ENCODE measurements at regions not wholly inside any gene's neighbourhood (a gene's known extent, or its start where the extent isn't known, plus 50 kb on each side); places are given as distances from the start of the nearest gene placed in this dataset.

DNA sequence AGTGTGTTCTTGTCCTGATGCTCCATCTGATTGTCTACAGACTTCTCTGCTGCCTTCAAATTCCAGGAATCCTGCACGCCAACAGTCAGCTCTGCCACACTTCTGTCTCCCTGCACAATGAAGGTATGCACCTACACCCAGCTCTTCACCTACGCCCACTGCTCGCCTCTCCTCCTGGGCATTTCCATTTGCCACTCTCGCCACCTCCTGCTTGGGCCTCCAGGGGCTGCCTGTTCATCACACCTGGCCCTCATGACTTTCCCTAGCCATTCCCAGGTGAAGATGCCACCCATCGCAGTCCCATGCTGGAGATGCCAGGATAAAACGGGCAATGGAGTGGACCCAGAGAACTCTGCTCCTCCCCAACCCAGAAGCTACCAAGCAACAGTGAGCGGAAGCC is 96.5 kb upstream of the ATP1A1 start:
- Mint-ChIP-seq H3K27ac (ENCODE audit: unreplicated experiment) (no peak overlapping the region), H3K36me3 (ENCODE audit: low read depth, unreplicated experiment) (no peaks in the 10 kb centered on the region), H3K9me3 (ENCODE audit: unreplicated experiment) (peaks cover 2% of the 10 kb centered on the region), H3K27me3 (ENCODE audit: low read depth, unreplicated experiment) (peaks cover 11% of the 10 kb centered on the region), H3K4me1 (ENCODE audit: low read depth, unreplicated experiment) (peaks cover 4% of the 10 kb centered on the region), H3K4me3 (ENCODE audit: unreplicated experiment) (no peak overlapping the region)
- DNase-seq (ENCODE audit: low read depth) (no peak), FAIRE-seq (no peak)
- no peak for TF ChIP-seq EZH2 (IDR thresholded peaks at IDR 0.05; ENCODE audit: insufficient read depth, low read length)
- TF ChIP-seq, protein P1, sequence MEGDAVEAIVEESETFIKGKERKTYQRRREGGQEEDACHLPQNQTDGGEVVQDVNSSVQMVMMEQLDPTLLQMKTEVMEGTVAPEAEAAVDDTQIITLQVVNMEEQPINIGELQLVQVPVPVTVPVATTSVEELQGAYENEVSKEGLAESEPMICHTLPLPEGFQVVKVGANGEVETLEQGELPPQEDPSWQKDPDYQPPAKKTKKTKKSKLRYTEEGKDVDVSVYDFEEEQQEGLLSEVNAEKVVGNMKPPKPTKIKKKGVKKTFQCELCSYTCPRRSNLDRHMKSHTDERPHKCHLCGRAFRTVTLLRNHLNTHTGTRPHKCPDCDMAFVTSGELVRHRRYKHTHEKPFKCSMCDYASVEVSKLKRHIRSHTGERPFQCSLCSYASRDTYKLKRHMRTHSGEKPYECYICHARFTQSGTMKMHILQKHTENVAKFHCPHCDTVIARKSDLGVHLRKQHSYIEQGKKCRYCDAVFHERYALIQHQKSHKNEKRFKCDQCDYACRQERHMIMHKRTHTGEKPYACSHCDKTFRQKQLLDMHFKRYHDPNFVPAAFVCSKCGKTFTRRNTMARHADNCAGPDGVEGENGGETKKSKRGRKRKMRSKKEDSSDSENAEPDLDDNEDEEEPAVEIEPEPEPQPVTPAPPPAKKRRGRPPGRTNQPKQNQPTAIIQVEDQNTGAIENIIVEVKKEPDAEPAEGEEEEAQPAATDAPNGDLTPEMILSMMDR (IDR thresholded peaks at IDR 0.05; ENCODE audit: insufficient read depth, low read depth, low read length): no peak
- Histone ChIP-seq H4K20me1 (ENCODE audit: insufficient read depth, low read length) (no peaks in the 10 kb centered on the region), H3K79me2 (ENCODE audit: insufficient read depth, low read length) (no peaks in the 10 kb centered on the region), H3K4me2 (ENCODE audit: low read length) (no peak overlapping the region), H2AFZ (ENCODE audit: low read depth, low read length) (no peak overlapping the region), H3K9ac (ENCODE audit: low read length) (no peak overlapping the region), H3K27ac (ENCODE audit: low read depth, low read length) (no peak overlapping the region), H3K4me1 (ENCODE audit: insufficient read depth, low read length) (no peaks in the 10 kb centered on the region), H3K4me3 (ENCODE audit: insufficient read depth, low read depth, low read length) (no peak overlapping the region), H3K36me3 (ENCODE audit: insufficient read depth, low read length) (no peaks in the 10 kb centered on the region), H3K9me3 (ENCODE audit: insufficient read depth, low read depth, low read length) (no peaks in the 10 kb centered on the region), H3K27me3 (ENCODE audit: insufficient read depth, low read length) (peaks cover 2% of the 10 kb centered on the region)

DNA sequence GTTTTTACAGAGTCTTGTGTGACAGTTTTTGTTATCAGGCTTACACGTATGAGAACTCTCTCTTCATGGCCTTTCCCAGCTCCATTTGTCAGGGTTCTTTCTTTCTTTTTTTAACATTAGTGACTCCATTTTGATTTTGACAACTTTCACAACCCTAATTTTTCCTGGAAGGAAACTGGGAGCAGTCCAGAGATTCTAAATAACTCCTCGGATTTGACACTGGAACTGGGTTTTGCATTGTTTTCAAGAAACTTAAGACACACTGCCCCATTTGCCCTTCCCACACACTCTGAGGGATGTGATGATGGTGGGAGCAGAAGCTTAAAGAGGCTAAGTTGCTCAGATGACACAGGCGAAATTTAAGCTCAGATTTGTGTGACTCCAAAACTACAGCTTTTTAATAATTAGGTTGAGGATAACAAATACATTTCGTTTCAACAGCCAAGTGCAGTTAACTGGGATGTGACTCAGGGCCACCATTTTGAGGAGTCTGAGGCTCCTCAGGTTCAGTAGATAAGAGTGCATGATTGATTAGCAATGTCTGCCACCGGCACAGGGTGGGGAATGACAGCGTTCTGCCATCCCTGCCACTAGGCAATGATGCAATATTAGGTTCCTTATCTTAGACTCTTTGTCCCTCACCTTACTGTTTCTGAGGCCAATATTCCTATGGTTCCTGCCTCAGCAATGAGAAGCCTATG is 95.1 kb upstream of the ATP1A1 start:
- peaks cover 13% of the 10 kb centered on the region for H3K27me3 Mint-ChIP-seq (ENCODE audit: low read depth, unreplicated experiment)

DNA sequence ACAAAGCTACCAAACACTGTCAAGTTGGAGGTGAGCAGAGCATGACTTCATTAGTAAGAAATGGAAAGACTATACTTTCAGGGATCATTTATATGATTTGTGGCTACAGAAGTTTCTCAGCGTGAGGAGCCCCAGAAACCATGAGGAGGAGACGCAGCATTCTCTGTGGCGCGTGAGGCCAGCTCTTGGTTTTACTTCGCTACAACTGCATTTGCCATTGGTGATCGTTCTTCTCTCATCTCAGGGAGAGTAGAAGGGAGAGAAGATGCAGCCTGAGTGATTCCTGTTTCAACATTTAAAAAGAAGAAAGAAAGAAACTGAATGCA is 94.5 kb upstream of the ATP1A1 start:
- Histone ChIP-seq H3K4me2 (ENCODE audit: low read length) (no peak overlapping the region), H4K20me1 (ENCODE audit: insufficient read depth, low read length) (no peaks in the 10 kb centered on the region), H3K9me3 (ENCODE audit: insufficient read depth, low read depth, low read length) (no peaks in the 10 kb centered on the region), H3K27ac (ENCODE audit: low read depth, low read length) (no peak overlapping the region), H3K4me3 (ENCODE audit: insufficient read depth, low read depth, low read length) (no peak overlapping the region), H2AFZ (ENCODE audit: low read depth, low read length) (no peak overlapping the region), H3K4me1 (ENCODE audit: insufficient read depth, low read length) (no peaks in the 10 kb centered on the region), H3K79me2 (ENCODE audit: insufficient read depth, low read length) (no peaks in the 10 kb centered on the region), H3K27me3 (ENCODE audit: insufficient read depth, low read length) (no peaks in the 10 kb centered on the region), H3K36me3 (ENCODE audit: insufficient read depth, low read length) (no peaks in the 10 kb centered on the region), H3K9ac (ENCODE audit: low read length) (no peak overlapping the region)
- no peak overlapping the region for H3K4me3 Mint-ChIP-seq (ENCODE audit: unreplicated experiment)
- no peak overlapping the region for H3K27ac Mint-ChIP-seq (ENCODE audit: unreplicated experiment)
- H3K27me3 Mint-ChIP-seq (ENCODE audit: low read depth, unreplicated experiment): peaks cover 9% of the 10 kb centered on the region
- DNase-seq (ENCODE audit: low read depth): no peak
- no peak for TF ChIP-seq EZH2 (IDR thresholded peaks at IDR 0.05; ENCODE audit: insufficient read depth, low read length)
- TF ChIP-seq, protein P1 (IDR thresholded peaks at IDR 0.05; ENCODE audit: insufficient read depth, low read depth, low read length): no peak
- FAIRE-seq: no peak
- H3K36me3 Mint-ChIP-seq (ENCODE audit: low read depth, unreplicated experiment): no peaks in the 10 kb centered on the region
- H3K9me3 Mint-ChIP-seq (ENCODE audit: unreplicated experiment): peaks cover 6% of the 10 kb centered on the region
- peaks cover 4% of the 10 kb centered on the region for H3K4me1 Mint-ChIP-seq (ENCODE audit: low read depth, unreplicated experiment)

More for the DNA sequence above, 95.1 kb upstream of the ATP1A1 start:
- TF ChIP-seq, protein P1 (IDR thresholded peaks at IDR 0.05; ENCODE audit: insufficient read depth, low read depth, low read length): no peak
- no peak for TF ChIP-seq EZH2 (IDR thresholded peaks at IDR 0.05; ENCODE audit: insufficient read depth, low read length)
- Histone ChIP-seq H2AFZ (ENCODE audit: low read depth, low read length) (no peak overlapping the region), H3K4me1 (ENCODE audit: insufficient read depth, low read length) (no peaks in the 10 kb centered on the region), H3K4me2 (ENCODE audit: low read length) (no peak overlapping the region), H4K20me1 (ENCODE audit: insufficient read depth, low read length) (no peaks in the 10 kb centered on the region), H3K9me3 (ENCODE audit: insufficient read depth, low read depth, low read length) (no peaks in the 10 kb centered on the region), H3K27ac (ENCODE audit: low read depth, low read length) (no peak overlapping the region), H3K9ac (ENCODE audit: low read length) (no peak overlapping the region), H3K36me3 (ENCODE audit: insufficient read depth, low read length) (no peaks in the 10 kb centered on the region), H3K79me2 (ENCODE audit: insufficient read depth, low read length) (no peaks in the 10 kb centered on the region), H3K27me3 (ENCODE audit: insufficient read depth, low read length) (no peaks in the 10 kb centered on the region), H3K4me3 (ENCODE audit: insufficient read depth, low read depth, low read length) (no peak overlapping the region)
- peaks cover 6% of the 10 kb centered on the region for H3K9me3 Mint-ChIP-seq (ENCODE audit: unreplicated experiment)
- no peak for FAIRE-seq
- H3K27ac Mint-ChIP-seq (ENCODE audit: unreplicated experiment): no peak overlapping the region
- H3K4me3 Mint-ChIP-seq (ENCODE audit: unreplicated experiment): no peak overlapping the region
- no peak for DNase-seq (ENCODE audit: low read depth)
- H3K4me1 Mint-ChIP-seq (ENCODE audit: low read depth, unreplicated experiment): peaks cover 4% of the 10 kb centered on the region
- no peaks in the 10 kb centered on the region for H3K36me3 Mint-ChIP-seq (ENCODE audit: low read depth, unreplicated experiment)
